HL-60/S4 treated with retinoic acid at 250 ng/mL for 4 days and 3 days (cell line): ENCODE measurements at regions not wholly inside any gene's neighbourhood (a gene's known extent, or its start where the extent isn't known, plus 50 kb on each side); places are given as distances from the start of the nearest gene placed in this dataset.
"Not testable (repeated sequence)": the region's sequence is repeated elsewhere in the genome, so short reads cannot be mapped to it uniquely, and the experiment has no call there.

Source experiments
- in situ Hi-C: fragments of 300-500 bp; cut with MboI; formaldehyde crosslinking; loops from 2 replicates; pipeline ENCODE4 v1.7.0; 2022; ENCODE audit warnings: low sequenced_read_pairs

DNA sequence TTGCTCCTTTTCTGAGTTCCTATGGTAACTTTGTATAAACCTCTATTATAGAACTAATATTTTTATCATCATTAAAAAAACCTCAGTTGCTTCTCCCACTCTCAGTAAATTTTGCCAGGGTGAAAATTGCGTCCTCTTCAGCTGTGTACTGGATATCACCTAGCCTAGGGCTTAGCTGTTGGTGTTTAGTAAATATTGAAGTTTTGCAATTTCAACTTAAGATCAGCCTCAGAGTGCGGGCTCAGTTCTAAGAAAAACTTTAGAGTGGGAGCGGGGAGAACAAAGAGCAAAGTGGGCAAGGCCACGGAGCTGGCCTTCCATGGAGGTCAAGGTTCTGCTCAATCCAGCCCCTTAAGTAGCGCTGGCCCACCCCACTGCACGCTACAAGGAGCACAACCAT lies 488.3 kb upstream of the SPRED2 start:
- in situ Hi-C loops, result no loop called here

DNA sequence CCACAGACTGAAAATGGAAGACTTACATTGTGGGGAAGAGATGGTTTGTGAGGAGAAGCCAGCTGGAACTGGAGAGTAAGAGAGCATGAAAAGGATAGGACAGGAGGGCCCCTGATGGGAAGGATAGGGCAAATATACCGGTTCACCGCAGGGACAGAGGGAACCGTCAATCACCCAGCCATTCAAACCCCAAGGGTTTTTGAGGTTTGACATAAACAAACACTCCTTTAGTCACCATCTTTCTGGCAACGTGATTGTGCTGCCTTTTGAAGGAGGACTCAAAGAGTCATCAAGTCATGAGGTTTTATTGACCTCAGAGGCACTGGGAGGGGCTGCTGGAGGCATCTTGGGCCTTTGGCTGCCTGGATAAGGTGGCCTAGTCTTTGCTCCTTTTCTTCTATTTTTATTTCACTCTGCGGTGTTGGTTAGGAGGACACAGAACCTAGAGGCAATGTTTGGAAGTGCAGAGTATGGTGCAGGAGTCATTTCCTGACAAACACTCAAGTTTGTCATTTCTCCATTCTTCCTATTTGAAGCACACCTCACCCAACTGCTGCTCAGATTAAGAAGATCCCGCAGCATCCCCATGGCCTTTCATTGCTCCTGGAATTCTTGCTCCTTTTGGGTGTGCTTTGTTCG lies 487.3 kb upstream of the SPRED2 start:
- in situ Hi-C loops, result no loop called here

DNA sequence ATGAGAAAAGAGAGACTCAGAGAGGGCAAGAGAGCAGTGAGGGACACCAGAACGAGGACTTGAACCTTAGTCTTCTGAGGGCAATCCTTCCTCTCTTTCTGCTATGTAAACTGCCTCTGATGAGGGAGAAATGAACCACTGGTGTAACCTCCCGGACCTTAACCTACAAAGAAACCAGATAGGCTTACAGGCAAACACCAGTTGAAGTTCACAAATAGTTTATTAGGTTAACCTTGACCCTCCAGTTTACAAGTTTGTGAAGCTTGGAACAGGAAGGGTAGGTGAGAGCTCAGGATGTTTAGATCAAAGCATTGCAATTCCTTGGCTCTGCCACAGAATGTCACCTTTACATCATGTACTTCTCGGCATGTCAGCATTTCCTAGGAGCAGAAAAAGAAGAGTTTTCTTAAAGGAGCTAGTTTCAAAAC lies 486.4 kb upstream of the SPRED2 start:
- in situ Hi-C loops, result no loop called here

DNA sequence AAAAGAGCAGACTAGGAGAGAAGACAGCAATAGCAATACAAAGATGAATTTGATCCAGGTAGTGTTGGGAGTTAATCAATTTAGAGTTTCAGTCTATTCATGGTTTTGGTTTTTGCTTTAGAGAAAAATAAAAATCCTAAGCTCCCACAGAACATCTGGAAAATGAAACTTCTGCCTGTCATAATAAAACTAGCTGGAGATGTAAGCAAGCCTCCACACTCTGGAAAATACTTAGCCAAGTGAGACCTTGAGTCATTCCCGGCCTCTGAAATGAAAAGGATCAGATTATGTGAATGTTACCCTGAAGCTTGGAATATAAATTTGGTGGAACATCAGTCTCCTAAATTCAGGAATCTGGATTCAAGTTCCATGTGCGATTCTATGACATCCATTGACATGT lies 485.6 kb upstream of the SPRED2 start:
- in situ Hi-C loops, result no loop called here

DNA sequence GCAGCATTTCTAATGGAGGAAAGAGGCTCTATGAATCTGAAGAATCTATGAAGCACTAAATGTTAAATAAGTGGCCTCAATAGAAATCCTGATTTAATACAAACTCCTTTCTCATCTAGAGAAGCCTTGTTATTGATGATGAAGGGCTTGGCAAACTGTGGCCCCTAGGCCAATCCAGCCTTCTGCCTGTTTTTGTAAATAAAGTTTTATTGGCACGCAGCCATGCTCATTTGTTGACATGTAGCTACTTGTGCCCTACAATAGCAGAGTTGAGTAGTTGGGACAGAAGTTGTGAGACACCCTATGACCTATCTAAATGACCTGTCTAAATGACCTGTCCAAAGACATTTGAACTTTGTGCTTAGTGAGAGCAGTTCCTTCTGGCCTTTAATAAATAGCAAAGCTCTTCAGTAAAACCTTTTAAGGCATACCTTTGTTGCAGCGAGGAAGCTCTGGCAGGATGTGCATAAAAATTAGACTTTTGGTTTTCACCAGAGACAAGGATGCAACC lies 484.4 kb upstream of the SPRED2 start:
- in situ Hi-C loops, result no loop called here

DNA sequence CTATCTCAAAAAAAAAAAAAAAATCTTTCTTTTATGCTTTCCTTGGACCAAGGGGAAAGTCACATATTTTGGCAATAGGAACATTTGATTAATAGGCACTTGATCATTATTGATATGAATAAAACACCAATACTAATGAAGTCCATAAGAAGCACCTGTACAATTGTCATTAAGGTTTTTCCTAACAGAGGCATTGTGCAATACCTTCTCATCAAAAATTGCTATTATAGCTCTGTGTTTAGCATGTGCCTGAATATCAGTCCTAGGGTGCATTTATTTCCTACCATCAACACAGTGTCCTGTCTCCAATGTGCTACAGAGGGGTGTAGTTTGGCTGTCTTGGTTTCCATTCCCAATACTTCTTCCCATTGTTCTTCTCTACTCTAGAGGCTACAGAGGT lies 483.8 kb upstream of the SPRED2 start:
- in situ Hi-C loops, result no loop called here

DNA sequence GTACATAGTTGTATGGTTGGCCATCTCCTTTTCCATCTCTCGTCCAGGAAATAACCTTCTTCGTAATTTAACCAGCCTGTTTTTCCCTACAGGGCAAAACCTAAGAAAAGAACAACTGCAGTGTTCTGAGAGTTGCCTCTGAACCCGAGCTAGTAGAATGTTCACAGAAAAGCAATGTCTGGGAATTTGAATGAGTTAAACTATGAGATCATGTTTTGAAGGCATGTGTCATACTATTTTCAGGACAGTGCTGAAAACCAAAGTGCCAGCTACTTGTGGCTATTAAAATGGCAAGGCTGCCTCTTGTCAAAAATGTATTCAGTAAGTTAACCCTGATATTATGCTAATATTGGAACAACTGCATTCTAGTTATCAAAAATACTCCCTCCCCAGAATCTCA lies 482.9 kb upstream of the SPRED2 start:
- in situ Hi-C loops, result no loop called here

DNA sequence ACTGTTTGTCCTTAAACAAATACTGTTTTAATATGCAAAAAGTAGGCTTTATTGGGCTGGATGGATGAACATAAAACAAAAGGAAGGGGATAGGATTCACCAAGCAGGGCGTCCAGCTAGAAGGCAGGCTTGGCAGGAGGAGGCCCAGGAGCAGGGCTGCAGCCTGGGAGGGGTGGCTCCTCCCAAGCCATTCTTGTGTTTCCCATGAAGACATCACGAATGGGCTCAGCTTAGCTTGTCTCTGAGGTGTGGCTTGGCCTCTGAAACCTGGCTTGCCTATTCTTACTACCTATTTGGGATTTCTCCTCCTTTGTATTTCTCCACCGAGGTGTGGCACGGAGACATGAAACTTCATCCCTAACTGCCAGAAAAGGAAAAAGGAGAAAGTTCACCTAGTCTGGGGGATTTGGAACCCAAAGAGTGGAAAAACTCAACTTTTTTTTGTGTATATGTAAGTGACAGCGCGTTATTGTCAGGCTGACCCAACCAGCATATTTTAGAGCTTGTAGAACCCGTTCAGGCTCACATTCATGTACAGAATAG lies 481.9 kb upstream of the SPRED2 start:
- in situ Hi-C loops, result no loop called here

DNA sequence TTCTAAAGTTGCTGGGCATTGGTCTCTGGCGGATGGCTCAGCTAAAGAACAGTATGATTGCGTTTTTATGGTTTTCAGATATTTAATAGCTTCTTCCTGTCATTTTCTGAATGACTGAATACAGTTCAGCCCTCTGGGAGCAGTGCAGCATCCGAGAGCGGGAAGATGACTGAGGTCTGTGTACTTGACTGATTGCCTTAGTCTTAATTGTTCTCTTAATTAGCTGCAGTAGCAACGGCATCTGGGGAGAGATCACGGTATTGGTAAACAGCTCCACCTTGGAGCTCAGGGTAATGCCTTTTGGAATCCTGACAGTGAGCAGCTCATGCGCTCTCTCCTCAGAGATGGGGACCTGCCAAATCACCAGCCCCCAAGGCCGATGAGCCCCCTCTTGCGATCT lies 481.4 kb upstream of the SPRED2 start:
- in situ Hi-C loops, result no loop called here

DNA sequence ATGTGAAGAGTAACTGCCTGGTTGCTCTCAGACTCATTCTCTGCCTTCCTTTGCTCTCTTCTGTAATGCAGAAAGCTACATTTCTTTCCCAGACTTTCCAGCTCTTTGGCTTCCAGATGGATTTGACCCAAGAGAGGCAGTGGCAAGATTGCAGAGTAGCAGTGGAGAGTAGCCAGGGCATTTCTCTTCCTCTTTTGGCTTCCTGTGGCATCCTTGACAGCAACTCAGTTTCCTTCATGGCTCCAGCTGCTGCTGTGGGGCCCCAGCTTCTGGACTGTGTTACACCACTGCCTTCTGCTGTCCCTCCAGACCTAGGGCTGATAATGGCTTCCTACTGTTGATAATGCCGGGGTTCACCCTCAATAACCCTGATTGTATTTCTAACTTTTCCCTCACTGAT lies 469.4 kb upstream of the SPRED2 start:
- in situ Hi-C loops, result no loop called here

DNA sequence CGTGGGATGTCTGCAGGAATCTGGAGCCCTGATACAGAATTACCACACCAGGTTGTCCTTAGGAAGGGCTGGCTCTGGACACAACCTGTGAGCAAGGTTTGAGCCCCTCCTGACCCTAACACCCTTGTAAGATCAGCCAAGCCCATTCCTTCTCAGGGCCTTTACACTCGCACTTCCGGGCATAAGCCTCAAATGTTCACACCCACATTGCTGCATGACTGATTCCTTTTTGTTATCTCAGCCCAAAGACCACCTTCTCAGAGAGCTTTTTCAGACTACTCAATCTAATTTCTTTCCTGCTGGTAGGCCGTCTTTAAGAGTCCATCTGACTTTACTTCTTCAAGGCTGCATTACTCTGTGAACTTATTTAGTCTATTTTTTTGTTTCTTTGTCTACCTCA lies 464.0 kb upstream of the SPRED2 start:
- in situ Hi-C loops, result no loop called here

DNA sequence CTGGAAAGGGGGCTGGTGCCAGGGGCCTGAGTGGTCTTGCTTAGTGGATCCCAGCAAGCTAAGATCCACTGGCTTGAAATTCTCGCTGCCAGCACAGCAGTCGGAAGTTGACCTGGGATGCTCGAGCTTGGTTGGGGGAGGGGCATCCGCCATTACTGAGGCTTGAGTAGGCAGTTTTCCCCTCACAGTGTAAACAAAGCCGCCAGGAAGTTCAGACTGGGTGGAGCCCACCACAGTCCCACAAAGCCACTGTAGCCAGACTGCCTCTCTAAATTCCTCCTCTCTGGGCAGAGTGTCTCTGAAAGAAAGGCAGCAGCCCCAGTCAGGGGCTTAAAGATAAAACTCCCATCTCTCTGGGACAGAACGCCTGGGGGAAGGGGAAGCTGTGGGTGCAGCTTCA lies 457.7 kb upstream of the SPRED2 start:
- in situ Hi-C loops, result not testable (repeated sequence)

DNA sequence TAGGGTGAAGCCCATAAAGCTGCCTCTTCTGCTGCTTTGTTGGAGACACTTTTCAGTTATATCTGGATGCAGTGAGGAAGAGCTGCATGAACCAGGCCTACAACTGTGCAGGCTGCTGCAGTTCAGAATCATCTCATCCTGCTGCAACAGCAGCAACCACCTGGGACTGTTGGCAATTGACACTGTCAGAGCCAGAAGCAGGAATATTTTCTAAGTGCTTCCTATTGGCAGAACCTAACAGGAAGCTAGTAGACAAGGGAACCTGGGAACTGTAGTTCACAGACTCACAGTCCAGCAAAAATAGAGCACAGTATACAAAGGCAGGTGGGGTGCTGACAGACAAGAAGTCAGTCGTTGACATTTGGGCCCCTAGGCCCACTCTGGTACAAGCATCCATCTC lies 452.9 kb upstream of the SPRED2 start:
- in situ Hi-C loops, result no loop called here

DNA sequence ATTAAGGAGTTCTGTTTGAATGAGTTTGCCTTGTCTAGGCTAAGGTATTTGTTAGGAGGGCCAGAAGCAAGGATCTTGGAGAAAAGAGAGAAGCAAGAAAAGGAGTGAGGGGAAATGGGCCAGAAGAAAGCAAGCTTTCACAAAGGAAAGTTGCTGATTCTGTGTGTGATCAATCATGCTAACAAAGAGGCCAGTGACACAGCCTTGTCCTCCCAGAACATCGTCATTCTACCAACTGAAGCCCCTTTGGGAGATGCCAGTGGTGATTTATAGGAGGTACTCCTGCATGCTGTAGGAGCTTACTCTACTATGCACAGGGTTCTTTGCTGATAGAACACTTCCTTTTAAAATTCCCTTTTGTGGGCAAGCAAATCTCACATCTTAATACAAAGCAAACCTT lies 449.2 kb upstream of the SPRED2 start:
- in situ Hi-C loops, result no loop called here

DNA sequence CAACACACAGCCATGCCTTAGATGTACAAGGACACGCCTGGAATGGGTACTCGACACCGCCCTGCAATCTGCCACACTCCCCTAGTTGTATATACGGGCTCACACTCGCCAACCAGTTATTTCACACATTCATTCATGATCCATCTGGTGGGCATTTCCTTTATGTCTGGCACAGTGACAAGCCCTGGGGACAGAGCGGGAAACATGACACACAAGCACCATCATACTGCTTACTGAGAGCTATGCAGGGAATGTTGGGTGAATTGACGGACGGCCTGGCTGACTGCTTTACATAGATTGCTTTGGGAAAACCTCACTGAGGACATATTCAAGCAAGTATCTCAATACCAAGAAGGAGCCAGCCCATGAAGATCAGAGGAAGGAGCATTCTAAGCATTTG lies 448.0 kb upstream of the SPRED2 start:
- in situ Hi-C loops, result no loop called here

DNA sequence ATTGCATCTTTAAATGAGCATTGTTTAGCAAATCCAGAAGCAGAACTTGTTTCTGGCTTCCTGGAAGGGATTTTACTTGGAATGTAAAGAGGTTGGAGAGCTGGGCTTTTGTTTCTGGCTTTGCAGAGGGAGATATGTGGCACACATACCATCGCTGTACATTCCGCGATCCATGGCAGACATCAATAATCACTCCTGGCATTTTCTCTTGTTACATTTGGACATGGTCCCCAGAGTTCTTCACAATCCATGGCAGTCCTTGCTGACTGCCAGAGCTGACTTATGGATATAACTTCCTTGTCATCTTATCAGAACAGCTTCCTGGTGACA lies 445.6 kb upstream of the SPRED2 start:
- in situ Hi-C loops, result no loop called here

DNA sequence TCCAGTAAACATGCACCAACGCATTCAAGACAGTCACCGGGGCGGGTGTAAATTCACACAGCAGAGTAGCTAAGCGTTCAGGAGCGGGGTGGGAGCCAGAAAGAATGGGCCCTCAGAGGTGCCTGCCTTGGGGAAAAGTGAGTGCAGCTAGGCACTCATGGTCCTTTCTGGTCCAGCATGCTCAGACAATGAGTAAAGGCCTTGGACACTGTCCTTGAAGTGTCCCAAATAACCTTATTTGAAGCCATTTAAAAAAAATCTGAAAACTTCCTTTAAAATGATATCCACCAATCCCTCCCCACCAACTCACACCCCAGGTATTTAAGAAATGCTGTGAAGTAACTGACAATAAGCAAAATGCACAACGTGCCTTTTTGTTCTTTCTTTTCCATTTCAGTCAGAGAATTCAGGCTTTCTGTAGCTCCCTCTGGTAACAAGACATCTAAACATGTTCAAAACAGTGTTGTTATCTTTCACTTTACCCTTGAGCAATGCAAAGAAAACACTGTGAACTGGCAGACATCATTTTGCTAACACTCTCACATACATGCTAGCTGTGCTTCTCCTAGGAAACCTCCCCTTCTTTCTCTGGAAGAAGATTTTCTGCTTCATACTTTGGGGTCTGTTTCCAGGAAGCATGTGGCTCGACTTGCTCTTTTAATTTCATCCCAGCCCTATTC lies 445.1 kb upstream of the SPRED2 start:
- in situ Hi-C loops, result no loop called here

DNA sequence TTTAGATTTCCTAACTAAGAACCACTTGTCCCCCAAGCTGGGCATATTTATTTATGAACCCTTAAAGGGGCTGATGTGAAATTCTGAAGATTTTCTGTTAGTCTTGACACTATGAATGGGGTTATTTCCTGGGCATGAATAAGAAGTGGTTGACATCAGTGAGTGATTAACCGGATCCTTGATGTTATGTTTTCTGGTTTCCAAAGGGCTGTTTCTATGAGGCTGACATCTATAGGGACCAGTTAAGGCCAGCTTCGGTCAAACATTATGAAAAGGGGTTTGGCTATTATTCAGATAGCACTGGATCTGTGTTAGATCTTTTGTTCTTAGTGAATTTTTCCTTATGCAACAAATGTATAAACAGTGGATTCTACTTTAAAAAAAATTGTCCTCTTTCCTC lies 443.7 kb upstream of the SPRED2 start:
- in situ Hi-C loops, result no loop called here

DNA sequence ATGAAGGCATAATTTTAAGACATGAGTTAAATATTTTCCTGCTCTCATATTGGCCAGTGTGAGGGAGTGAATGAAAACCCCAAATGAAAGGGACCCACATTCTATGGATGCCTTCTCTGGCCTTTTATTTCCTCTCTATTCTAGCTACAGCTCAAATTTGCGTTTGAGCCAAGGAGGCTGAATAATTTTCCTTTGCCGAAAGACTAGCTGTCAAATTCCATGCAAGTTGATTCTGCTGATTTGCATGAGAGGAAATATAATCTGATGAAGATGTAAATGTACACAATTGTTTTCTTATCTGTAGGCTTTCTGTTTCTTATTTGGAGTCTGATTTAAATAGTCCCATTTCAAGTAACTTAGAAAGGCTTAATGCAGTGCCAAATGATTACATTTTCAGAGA lies 438.4 kb upstream of the SPRED2 start:
- in situ Hi-C loops, result no loop called here

DNA sequence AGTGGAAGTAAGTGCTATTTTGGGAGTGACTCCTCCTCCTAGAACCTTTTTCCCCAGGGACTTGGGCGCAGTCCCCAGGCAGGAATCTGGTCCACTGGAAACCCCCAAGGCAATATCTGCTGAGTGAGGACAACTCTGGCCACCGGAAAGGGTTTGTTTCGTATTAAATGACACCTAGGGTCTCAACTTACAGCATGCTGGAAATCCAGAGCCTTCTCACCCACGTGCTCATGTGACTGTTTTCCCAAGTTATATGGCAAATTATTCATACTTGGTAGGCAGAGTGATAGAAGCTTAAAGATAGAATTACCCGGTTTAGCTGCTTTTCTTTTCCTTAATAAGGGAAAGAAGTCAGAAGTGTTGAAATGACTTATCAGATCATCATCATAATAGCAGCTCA lies 436.9 kb upstream of the SPRED2 start:
- in situ Hi-C loops, result no loop called here

DNA sequence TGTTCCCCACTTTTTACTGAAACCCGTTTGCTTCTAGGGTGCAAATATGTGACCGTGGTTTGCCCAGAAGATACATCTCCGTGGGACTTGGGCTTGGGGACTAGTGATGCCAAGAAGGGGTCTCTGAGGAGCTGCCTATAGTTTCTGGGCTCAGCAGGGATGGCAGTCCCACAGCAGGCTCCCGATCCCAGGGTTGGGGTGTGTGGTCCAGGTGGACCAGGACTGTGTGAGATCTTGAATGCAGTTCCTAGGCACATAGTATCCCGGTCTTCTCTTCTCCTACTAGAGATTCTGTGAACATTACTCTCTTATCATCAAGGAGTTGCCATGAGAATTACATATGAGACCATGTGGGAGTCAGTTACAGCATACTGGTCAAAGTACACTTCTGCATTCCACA lies 435.8 kb upstream of the SPRED2 start:
- in situ Hi-C loops, result no loop called here

DNA sequence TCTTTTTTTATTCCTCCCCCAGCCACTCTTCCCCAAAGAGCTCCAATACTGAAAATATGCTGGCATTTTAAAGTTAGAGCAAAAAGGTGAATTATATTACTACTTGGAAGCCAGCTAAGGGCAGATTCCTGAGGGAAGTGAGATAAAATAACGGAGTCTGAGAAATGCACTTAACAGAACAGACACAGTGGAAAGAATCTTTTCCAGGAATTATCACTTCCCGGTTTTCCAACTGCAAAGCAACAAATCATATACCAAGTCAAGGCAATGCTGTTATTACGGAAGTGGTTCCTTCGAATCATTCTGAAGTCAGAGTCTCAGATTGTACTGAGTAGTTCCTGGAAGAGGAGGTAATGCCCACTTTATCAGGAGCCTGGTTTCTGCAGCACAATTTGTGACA lies 435.0 kb upstream of the SPRED2 start:
- in situ Hi-C loops, result no loop called here

DNA sequence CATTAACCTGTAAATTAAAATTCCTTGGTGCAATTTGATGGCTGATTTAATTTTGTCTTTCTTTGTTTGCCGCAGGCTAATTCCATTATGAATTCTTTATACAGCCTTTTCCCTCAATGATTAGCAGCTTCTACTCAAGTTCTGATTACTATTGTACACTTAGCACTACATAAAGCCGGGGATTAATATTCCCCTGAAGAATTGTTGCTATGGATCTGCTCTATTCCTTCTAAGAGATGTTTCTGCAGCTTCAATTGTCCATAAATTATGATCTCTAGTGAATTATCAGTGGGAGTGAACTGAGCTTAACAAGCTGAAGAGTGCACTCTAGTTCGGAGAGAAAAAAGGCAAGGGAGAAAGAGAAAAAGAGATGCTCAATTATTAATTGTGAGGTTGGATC lies 433.7 kb upstream of the SPRED2 start:
- in situ Hi-C loops, result no loop called here
